PC-3 (cell line): ENCODE measurements at regions not wholly inside any gene's neighbourhood (a gene's known extent, or its start where the extent isn't known, plus 50 kb on each side); places are given as distances from the start of the nearest gene placed in this dataset.

Source experiments
- CTCF ChIP-seq: fragments of 300-600 bp; sonication (generic); conservative IDR thresholded peaks from 2 replicates; pipeline ENCODE4 v1.5.1; 2017; ENCODE audit warnings: antibody characterized with exemption, low read depth, mild to moderate bottlenecking, low read length
- EZH2 ChIP-seq: fragments of 300-600 bp; sonication (generic); IDR thresholded peaks from one replicate; pipeline ENCODE4 v1.6.1; 2017; ENCODE audit warnings: antibody characterized with exemption, mild to moderate bottlenecking, low read length; ENCODE audit not compliant: unreplicated experiment
- EZH2phosphoT487 ChIP-seq: fragments of 300-600 bp; sonication (generic); IDR thresholded peaks from 2 replicates; pipeline ENCODE4 v1.6.1; 2018; ENCODE audit warnings: mild to moderate bottlenecking, antibody characterized with exemption, low read length, borderline replicate concordance

GRCh38 chr3:31322460-31322859 is 210.3 kb upstream of the STT3B start:
- no peak for TF ChIP-seq CTCF
- no peak for TF ChIP-seq EZH2phosphoT487
- TF ChIP-seq EZH2 = no peak
